Loucy (cell line): ENCODE measurements at regions not wholly inside any gene's neighbourhood (a gene's known extent, or its start where the extent isn't known, plus 50 kb on each side); places are given as distances from the start of the nearest gene placed in this dataset.
"Not testable (repeated sequence)": the region's sequence is repeated elsewhere in the genome, so short reads cannot be mapped to it uniquely, and the experiment has no call there.

Source experiments
- H2AFZ ChIP-seq: fragments of 200-600 bp; sonication (generic); 2 replicates; pipeline ENCODE4 v1.6.0; 2016; ENCODE audit warnings: antibody characterized with exemption, mild to moderate bottlenecking, low read length, moderate library complexity
- H3F3A ChIP-seq: fragments of 200-600 bp; 2 replicates; pipeline ENCODE4 v1.6.0; 2016; ENCODE audit warnings: antibody characterized with exemption, low read depth, mild to moderate bottlenecking
- H3K27me3 ChIP-seq: fragments of 200-600 bp; sonication (generic); 2 replicates; pipeline ENCODE4 v1.6.1; 2014; ENCODE audit warnings: low read length, mild to moderate bottlenecking; ENCODE audit not compliant: insufficient read depth, poor library complexity, severe bottlenecking
- H3K36me3 ChIP-seq: fragments of 200-600 bp; sonication (generic); 2 replicates; pipeline ENCODE4 v1.6.1; 2016; ENCODE audit warnings: low read length; ENCODE audit not compliant: insufficient read depth
- H3K4me1 ChIP-seq: fragments of 200-600 bp; sonication (generic); 2 replicates; pipeline ENCODE4 v1.5.1; 2014; ENCODE audit warnings: low read length, mild to moderate bottlenecking; ENCODE audit not compliant: insufficient read depth, poor library complexity, severe bottlenecking
- H3K4me2 ChIP-seq: fragments of 200-600 bp; sonication (generic); 2 replicates; pipeline ENCODE4 v1.6.0; 2014; ENCODE audit warnings: antibody characterized with exemption, low read length, low read depth, mild to moderate bottlenecking; ENCODE audit not compliant: poor library complexity, severe bottlenecking
- H3K4me3 ChIP-seq: fragments of 200-600 bp; sonication (generic); 2 replicates; pipeline ENCODE4 v1.5.1; 2014; ENCODE audit warnings: low read length, mild to moderate bottlenecking, mixed read lengths; ENCODE audit not compliant: poor library complexity, severe bottlenecking
- H3K79me2 ChIP-seq: fragments of 200-600 bp; sonication (generic); 2 replicates; pipeline ENCODE4 v1.6.1; 2014; ENCODE audit warnings: low read length; ENCODE audit not compliant: insufficient read depth
- H3K9ac ChIP-seq: fragments of 200-600 bp; sonication (generic); 2 replicates; pipeline ENCODE4 v1.6.0; 2014; ENCODE audit warnings: mild to moderate bottlenecking, low read depth, low read length, moderate library complexity; ENCODE audit not compliant: poor library complexity, severe bottlenecking
- H3K9me2 ChIP-seq: fragments of 200-600 bp; sonication (generic); replicated peaks from 2 replicates; pipeline ENCODE4 v1.6.1; 2016; ENCODE audit warnings: low read depth, low read length, mixed read lengths
- H3K9me3 ChIP-seq: fragments of 200-600 bp; sonication (generic); 2 replicates; pipeline ENCODE4 v1.6.1; 2014; ENCODE audit warnings: mild to moderate bottlenecking, antibody characterized with exemption, low read length, low read depth; ENCODE audit not compliant: insufficient read depth
- H4K20me1 ChIP-seq: fragments of 200-600 bp; sonication (generic); 2 replicates; pipeline ENCODE4 v1.6.0; 2014; ENCODE audit warnings: antibody characterized with exemption, low read length, mild to moderate bottlenecking; ENCODE audit not compliant: insufficient read depth, poor library complexity, severe bottlenecking
- CTCF ChIP-seq: fragments of 200-600 bp; sonication (generic); conservative IDR thresholded peaks from 2 replicates; pipeline ENCODE4 v1.5.1; 2014; ENCODE audit warnings: mild to moderate bottlenecking, antibody characterized with exemption, low read length
- EZH2phosphoT487 ChIP-seq: fragments of 200-600 bp; IDR thresholded peaks from 2 replicates; pipeline ENCODE4 v1.6.1; 2018; ENCODE audit warnings: antibody characterized with exemption, mild to moderate bottlenecking, moderate library complexity, borderline replicate concordance

GRCh38 chr2:167572883-167573619 lies 674.3 kb downstream of the STK39 start:
- Histone ChIP-seq H3K4me1 (no peaks in the 10 kb centered on the region), H3K9ac (no peak overlapping the region), H3K27me3 (no peaks in the 10 kb centered on the region), H3K4me3 (no peak overlapping the region), H3K4me2 (no peak overlapping the region), H3K9me3 (no peaks in the 10 kb centered on the region), H3K36me3 (no peaks in the 10 kb centered on the region), H3K79me2 (no peaks in the 10 kb centered on the region), H3F3A (no peaks in the 10 kb centered on the region), H2AFZ (no peak overlapping the region), H3K9me2 (0 out of 2 replicates have a peak, but pooled peaks cover 5% of the 10 kb centered on the region), H4K20me1 (no peaks in the 10 kb centered on the region)
- TF ChIP-seq CTCF (no peak), EZH2phosphoT487 (no peak)

DNA sequence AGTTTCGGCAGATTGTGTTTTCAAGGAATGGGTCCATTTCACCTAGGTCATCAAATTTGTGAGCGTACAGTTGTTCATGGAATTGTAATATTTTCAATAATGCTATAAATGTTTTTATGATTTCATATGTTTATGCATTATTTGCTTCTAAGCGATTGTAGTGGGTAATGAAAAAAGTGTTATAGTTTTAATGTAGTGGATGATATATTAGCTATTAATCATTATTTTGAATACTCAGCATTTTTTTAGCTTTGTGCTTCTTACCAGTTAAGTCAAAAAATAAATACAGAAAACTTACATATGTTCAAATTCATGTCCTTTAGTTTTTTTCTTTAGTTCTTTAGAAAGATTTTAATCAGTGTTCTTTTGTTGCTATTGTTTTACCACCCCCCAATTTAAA lies 677.0 kb downstream of the STK39 start:
- Histone ChIP-seq H3K9ac (no peak overlapping the region), H3K9me2 (0 out of 2 replicates have a peak, but pooled peaks cover 5% of the 10 kb centered on the region), H4K20me1 (no peaks in the 10 kb centered on the region), H3K79me2 (no peaks in the 10 kb centered on the region), H3F3A (no peaks in the 10 kb centered on the region), H3K4me1 (no peaks in the 10 kb centered on the region), H3K4me2 (no peak overlapping the region), H3K36me3 (no peaks in the 10 kb centered on the region), H3K9me3 (no peaks in the 10 kb centered on the region), H3K27me3 (no peaks in the 10 kb centered on the region), H3K4me3 (no peak overlapping the region), H2AFZ (no peak overlapping the region)
- no peak for TF ChIP-seq EZH2phosphoT487
- no peak for TF ChIP-seq CTCF

DNA sequence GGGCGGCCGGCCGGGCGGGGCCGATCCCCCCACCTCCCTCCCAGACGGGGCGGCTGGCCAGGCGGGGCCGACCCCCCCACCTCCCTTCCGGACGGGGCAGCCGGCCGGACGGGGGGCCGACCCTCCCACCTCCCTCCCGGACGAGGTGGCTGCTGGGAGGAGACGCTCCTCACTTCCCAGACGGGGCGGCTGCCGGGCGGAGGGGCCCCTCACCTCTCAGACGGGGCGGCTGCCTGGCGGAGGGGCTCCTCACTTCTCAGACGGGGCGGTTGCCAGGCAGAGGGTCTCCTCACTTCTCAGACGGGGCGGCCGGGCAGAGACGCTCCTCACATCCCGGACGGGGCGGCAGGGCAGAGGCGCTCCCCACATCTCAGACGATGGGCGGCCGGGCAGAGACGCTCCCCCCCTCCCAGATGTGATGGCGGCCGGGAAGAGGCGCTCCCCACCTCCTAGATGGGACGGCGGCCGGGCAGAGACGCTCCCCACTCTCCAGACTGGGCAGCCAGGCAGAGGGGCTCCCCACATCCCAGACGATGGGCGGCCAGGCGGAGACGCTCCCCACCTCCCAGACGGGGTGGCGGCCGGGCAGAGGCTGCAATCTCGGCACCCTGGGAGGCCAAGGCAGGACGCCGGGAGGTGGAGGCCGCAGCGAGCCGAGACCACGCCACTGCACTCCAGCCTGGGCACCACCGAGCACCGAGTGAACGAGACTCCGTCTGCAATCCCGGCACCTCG lies 675.8 kb downstream of the XIRP2 start:
- not testable (repeated sequence) for H3K9me2 ChIP-seq, H3K27me3 ChIP-seq, H3F3A ChIP-seq, H4K20me1 ChIP-seq, H3K79me2 ChIP-seq, H3K9me3 ChIP-seq, H2AFZ ChIP-seq, H3K9ac ChIP-seq, H3K36me3 ChIP-seq, H3K4me3 ChIP-seq, H3K4me1 ChIP-seq, H3K4me2 ChIP-seq

- H3K27me3 ChIP-seq, H3K4me2 ChIP-seq, H3F3A ChIP-seq, H3K79me2 ChIP-seq, H3K9me3 ChIP-seq, H4K20me1 ChIP-seq, H2AFZ ChIP-seq, H3K9me2 ChIP-seq, H3K4me1 ChIP-seq, H3K4me3 ChIP-seq, H3K9ac ChIP-seq, H3K36me3 ChIP-seq: not testable (repeated sequence)
These were observed 670.2 kb downstream of the XIRP2 start for GRCh38 chr2:167558272-167558991.
